ENCODE measurements at regions not wholly inside any gene's neighbourhood (a gene's known extent, or its start where the extent isn't known, plus 50 kb on each side); places are given as distances from the start of the nearest gene placed in this dataset.
A peak's percentile ranks its signal among the peaks of the same experiment; 100 is the strongest.
"Not testable (repeated sequence)": the region's sequence is repeated elsewhere in the genome, so short reads cannot be mapped to it uniquely, and the experiment has no call there.

DNA sequence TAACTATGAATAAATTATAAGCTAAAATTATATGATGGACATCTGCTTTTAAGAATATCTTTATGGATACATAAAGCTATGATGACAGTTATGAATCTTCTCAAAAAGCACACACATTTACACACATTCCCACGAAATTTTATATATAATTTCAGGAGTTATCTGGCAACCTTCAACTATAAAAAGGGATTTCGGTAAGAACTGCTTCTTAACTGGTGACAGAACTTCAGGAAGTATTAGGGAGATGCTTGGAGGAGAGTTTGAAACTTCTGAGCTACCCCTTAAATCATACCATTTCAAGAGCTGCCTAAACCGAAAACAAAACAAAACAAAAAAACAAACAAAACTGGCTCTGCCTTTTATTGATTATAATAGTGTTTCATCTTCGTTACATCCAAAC is 399.4 kb downstream of the ZEB2 start:
- no peak for DNase-seq (ENCODE audit: low read depth in 2 of 2)
- H3K4me3 ChIP-seq (replicated peaks in 1 of 2; ENCODE audit: low read depth in 2 of 2, low read length in 2 of 2) = no peak overlapping the region
- TF ChIP-seq, protein P1, sequence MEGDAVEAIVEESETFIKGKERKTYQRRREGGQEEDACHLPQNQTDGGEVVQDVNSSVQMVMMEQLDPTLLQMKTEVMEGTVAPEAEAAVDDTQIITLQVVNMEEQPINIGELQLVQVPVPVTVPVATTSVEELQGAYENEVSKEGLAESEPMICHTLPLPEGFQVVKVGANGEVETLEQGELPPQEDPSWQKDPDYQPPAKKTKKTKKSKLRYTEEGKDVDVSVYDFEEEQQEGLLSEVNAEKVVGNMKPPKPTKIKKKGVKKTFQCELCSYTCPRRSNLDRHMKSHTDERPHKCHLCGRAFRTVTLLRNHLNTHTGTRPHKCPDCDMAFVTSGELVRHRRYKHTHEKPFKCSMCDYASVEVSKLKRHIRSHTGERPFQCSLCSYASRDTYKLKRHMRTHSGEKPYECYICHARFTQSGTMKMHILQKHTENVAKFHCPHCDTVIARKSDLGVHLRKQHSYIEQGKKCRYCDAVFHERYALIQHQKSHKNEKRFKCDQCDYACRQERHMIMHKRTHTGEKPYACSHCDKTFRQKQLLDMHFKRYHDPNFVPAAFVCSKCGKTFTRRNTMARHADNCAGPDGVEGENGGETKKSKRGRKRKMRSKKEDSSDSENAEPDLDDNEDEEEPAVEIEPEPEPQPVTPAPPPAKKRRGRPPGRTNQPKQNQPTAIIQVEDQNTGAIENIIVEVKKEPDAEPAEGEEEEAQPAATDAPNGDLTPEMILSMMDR (IDR thresholded peaks at IDR 0.05; ENCODE audit: low read depth, low read length) = no peak

DNA sequence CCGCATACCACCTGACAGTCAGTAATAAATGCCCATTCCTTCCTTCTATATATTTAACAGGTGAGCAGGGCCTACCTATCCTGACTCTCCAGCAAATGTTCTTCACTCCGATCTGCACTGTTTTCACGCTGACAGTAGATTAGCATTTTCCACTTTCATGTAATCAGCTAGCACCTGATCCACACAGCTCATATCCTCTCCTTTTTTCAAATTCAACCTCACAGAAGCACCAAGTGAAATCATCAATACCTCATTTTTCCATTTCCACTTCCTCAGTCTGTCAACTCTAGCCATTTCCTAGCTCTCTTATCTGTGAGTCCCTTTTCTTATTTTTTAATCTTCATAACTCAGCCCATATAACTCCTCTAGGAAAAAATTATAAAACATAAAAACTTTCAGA is 402.8 kb downstream of the ZEB2 start:
- H3K4me3 ChIP-seq (replicated peaks in 1 of 2; ENCODE audit: low read depth in 2 of 2, low read length in 2 of 2) = no peak overlapping the region
- DNase-seq (ENCODE audit: low read depth in 2 of 2) = no peak
- TF ChIP-seq, protein P1 (IDR thresholded peaks at IDR 0.05; ENCODE audit: low read depth, low read length) = no peak

DNA sequence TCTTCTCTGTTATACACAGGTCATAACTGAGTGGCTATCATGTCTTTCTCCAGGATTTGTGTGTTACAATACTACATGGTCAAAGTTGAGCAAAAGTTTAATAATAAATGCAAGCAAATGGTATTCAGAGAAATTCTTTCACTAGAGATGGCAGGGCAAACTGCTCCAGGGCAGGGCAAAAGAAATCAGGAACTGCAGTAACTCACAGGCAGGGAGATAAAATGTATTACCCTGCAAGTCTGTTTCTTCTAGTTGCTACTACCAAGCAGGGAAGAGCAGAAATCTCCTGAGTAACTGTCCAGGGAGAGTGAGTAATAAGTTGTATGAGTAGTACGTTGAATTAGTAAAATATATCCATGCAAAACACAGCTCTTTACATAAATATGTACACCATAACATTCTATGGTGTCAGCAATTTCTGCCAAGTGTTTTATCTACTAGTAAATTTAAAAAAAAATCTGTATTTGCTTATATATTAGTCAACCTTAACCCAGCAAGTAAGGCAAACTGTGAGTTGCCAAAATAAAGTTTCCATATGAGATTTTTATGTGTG is 404.1 kb downstream of the ZEB2 start:
- peak in 1 of 2 donors; percentile 47 for DNase-seq (ENCODE audit: low read depth in 2 of 2)
- TF ChIP-seq, protein P1 (IDR thresholded peaks at IDR 0.05; ENCODE audit: low read depth, low read length) = no peak
- H3K4me3 ChIP-seq (replicated peaks in 1 of 2; ENCODE audit: low read depth in 2 of 2, low read length in 2 of 2) = no peak overlapping the region

DNA sequence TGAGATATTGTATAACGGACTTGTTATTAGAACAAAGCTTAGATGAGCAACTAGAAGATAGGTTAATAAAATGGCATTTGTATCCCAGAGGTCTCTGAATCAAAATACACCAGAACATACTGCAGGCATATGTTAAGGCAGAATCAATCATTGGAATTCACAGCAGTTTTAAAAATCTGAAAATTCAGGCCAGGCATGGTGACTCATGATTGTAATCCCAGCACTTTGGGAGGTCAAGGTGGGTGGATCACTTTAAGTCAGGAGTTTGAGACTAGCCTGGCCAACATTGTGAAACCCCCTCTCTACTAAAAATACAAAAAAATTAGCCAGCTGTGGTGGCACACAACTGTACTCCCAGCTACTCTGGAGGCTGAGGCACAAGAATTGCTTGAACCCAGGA is 405.2 kb downstream of the ZEB2 start:
- TF ChIP-seq, protein P1 (IDR thresholded peaks at IDR 0.05; ENCODE audit: low read depth, low read length) = no peak
- no peak overlapping the region for H3K4me3 ChIP-seq (replicated peaks in 1 of 2; ENCODE audit: low read depth in 2 of 2, low read length in 2 of 2)
- DNase-seq (ENCODE audit: low read depth in 2 of 2) = peak in 1 of 2 donors; percentile 28

DNA sequence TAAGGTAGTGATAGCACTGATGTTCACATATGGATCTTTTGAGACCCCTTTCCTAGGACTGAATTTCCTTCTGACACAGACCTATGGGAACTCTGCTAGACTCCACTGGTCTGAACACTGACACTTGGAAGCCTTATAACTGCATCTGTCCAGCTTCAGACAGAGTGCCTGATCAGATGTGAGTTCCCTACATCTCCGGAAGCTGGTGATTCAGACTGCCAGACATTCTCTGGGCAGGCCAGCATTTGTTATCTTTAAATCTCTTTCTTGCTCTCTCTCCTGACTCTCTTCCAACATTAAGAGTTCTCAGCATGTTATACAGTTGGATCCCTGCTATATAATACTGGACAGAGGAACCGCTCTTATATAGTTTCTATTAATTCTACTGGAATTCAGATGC is 408.5 kb downstream of the ZEB2 start:
- TF ChIP-seq, protein P1 (IDR thresholded peaks at IDR 0.05; ENCODE audit: low read depth, low read length) = no peak
- DNase-seq (ENCODE audit: low read depth in 2 of 2) = peak; percentile 67 to 69
- H3K4me3 ChIP-seq (replicated peaks in 1 of 2; ENCODE audit: low read depth in 2 of 2, low read length in 2 of 2) = no peak overlapping the region

DNA sequence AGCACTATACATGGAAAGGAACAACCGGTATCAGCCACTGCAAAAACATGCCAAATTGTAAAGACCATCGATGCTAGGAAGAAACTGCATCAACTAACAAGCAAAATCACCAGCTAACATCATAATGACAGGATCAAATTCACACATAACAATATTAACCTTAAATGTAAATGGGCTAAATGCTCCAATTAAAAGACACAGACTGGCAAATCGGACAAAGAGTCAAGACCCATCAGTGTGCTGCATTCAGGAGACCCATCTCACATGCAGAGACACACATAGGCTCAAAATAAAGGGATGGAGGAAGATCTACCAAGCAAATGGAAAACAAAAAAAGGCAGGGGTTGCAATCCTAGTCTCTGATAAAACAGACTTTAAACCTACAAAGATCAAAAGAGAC is 413.8 kb downstream of the ZEB2 start:
- not testable (repeated sequence) for H3K4me3 ChIP-seq (replicated peaks in 1 of 2; ENCODE audit: low read depth in 2 of 2, low read length in 2 of 2); DNase-seq (ENCODE audit: low read depth in 2 of 2)

DNA sequence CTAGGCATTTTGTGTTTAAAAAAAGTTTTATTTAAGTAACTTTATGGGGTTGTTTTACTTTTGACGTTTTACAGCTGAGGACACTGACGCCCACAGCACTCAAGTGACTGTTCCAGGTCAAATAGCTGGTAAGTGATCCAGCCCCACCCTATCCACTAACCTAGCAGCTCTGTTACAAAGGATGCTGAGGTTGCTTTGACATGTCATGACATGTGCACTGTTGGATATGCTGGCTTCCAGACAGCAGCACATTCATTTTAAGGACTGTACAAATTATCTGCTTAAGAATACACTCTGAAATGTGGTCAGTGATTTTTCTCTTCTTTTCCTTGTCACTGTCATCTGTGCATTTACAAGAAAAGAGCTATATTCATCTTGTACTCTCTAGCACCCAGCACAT is 417.5 kb downstream of the ZEB2 start:
- TF ChIP-seq, protein P1 (IDR thresholded peaks at IDR 0.05; ENCODE audit: low read depth, low read length) = no peak
- DNase-seq (ENCODE audit: low read depth in 2 of 2) = no peak
- H3K4me3 ChIP-seq (replicated peaks in 1 of 2; ENCODE audit: low read depth in 2 of 2, low read length in 2 of 2) = no peak overlapping the region
